Endodermal cell (in vitro differentiated cells): ENCODE measurements at regions not wholly inside any gene's neighbourhood (a gene's known extent, or its start where the extent isn't known, plus 50 kb on each side); places are given as distances from the start of the nearest gene placed in this dataset.
"Not testable (repeated sequence)": the region's sequence is repeated elsewhere in the genome, so short reads cannot be mapped to it uniquely, and the experiment has no call there.

ENCODE experiments used
- DNase-seq: peaks from one replicate; pipeline ENCODE4 v3.0.0-alpha.2; 2017
- H3K27ac ChIP-seq: 2 replicates; pipeline ENCODE4 v1.5.1; 2013; ENCODE audit warnings: mild to moderate bottlenecking, low read depth, low read length, moderate library complexity
- H3K27me3 ChIP-seq: 2 replicates; pipeline ENCODE4 v1.6.1; 2013; ENCODE audit warnings: mild to moderate bottlenecking, low read length, moderate library complexity; ENCODE audit not compliant: insufficient read depth, control insufficient read depth, poor library complexity, severe bottlenecking
- H3K36me3 ChIP-seq: 2 replicates; pipeline ENCODE4 v1.7.0; 2013; ENCODE audit warnings: mild to moderate bottlenecking, low read length, moderate library complexity; ENCODE audit not compliant: control insufficient read depth, insufficient read depth
- H3K4me1 ChIP-seq: one replicate; pipeline ENCODE4 v1.7.0; 2013; ENCODE audit warnings: low read length; ENCODE audit not compliant: control insufficient read depth, insufficient read depth
- H3K4me3 ChIP-seq: 2 replicates; pipeline ENCODE4 v1.5.1; 2013; ENCODE audit warnings: mild to moderate bottlenecking, low read length, moderate library complexity
- H3K9ac ChIP-seq: 2 replicates; pipeline ENCODE4 v1.6.1; 2013; ENCODE audit warnings: mild to moderate bottlenecking, low read length, moderate library complexity; ENCODE audit not compliant: poor library complexity, severe bottlenecking; ENCODE audit errors: extremely low read depth
- H3K9me3 ChIP-seq: 2 replicates; pipeline ENCODE4 v1.6.1; 2013; ENCODE audit warnings: mild to moderate bottlenecking, low read length, moderate library complexity; ENCODE audit not compliant: control insufficient read depth
- H3K27ac Mint-ChIP-seq: 2 replicates; pipeline ENCODE4 v1.8.0; 2020; ENCODE audit warnings: mixed read lengths
- H3K27me3 Mint-ChIP-seq: 2 replicates; pipeline ENCODE4 v1.8.0; 2021; ENCODE audit warnings: mild to moderate bottlenecking, mixed read lengths; ENCODE audit not compliant: insufficient read depth
- H3K36me3 Mint-ChIP-seq: 2 replicates; pipeline ENCODE4 v1.8.0; 2020; ENCODE audit warnings: low read depth, mixed read lengths
- H3K4me1 Mint-ChIP-seq: 2 replicates; pipeline ENCODE4 v1.8.0; 2020; ENCODE audit warnings: mixed read lengths
- H3K4me3 Mint-ChIP-seq: 2 replicates; pipeline ENCODE4 v1.8.0; 2020; ENCODE audit warnings: mild to moderate bottlenecking, moderate library complexity, mixed read lengths
- H3K9me3 Mint-ChIP-seq: 2 replicates; pipeline ENCODE4 v1.8.0; 2020; ENCODE audit warnings: mild to moderate bottlenecking, mixed read lengths
- CTCF ChIP-seq: fragments of 200-600 bp; sonication (generic); conservative IDR thresholded peaks from 2 replicates; pipeline ENCODE4 v1.5.0; 2021; ENCODE audit warnings: antibody characterized with exemption, mild to moderate bottlenecking
- WGBS, 2 experiments: methylation state at CpG; one replicate each; pipeline versions ENCODE4 v1.1.5 to v1.1.7; 2013; ENCODE audit warnings: missing lambda C conversion rate in 2 of 2, mixed read lengths in 1 of 2; ENCODE audit not compliant: insufficient coverage in 1 of 2, insufficient read length in 1 of 2; 5-methylcytosine and 5-hydroxymethylcytosine counted together

- DNase-seq: no peak
- Histone ChIP-seq H3K4me1 (no peaks in the 10 kb centered on the region), H3K9ac (no peak overlapping the region), H3K27ac (no peak overlapping the region), H3K9me3 (peaks cover 12% of the 10 kb centered on the region), H3K4me3 (no peak overlapping the region), H3K27me3 (no peaks in the 10 kb centered on the region), H3K36me3 (no peaks in the 10 kb centered on the region)
- no peaks in the 10 kb centered on the region for H3K27me3 Mint-ChIP-seq
- H3K27ac Mint-ChIP-seq: no peak overlapping the region
- no peak overlapping the region for H3K4me3 Mint-ChIP-seq
- peaks cover 17% of the 10 kb centered on the region for H3K9me3 Mint-ChIP-seq
- peaks cover 5% of the 10 kb centered on the region for H3K36me3 Mint-ChIP-seq
- WGBS, 2 experiments: 87 to 94% methylated on average over 3 to 7 of the region's 7 CpGs
- peaks cover 9% of the 10 kb centered on the region for H3K4me1 Mint-ChIP-seq
- no peak for TF ChIP-seq CTCF
These were observed 122.4 kb downstream of the PHETA1 start for GRCh38 chr12:111246477-111247011.

- Histone ChIP-seq H3K9me3 (peaks cover 12% of the 10 kb centered on the region), H3K9ac (no peak overlapping the region), H3K27ac (no peak overlapping the region), H3K4me3 (no peak overlapping the region), H3K36me3 (no peaks in the 10 kb centered on the region), H3K27me3 (no peaks in the 10 kb centered on the region), H3K4me1 (no peaks in the 10 kb centered on the region)
- DNase-seq: no peak
- TF ChIP-seq CTCF: no peak
- no peak overlapping the region for H3K4me3 Mint-ChIP-seq
- H3K27ac Mint-ChIP-seq: no peak overlapping the region
- H3K9me3 Mint-ChIP-seq: peaks cover 17% of the 10 kb centered on the region
- 92 to 98% methylated on average over 8 to 12 of the region's 12 CpGs for WGBS, 2 experiments
- peaks cover 5% of the 10 kb centered on the region for H3K36me3 Mint-ChIP-seq
- H3K27me3 Mint-ChIP-seq: no peaks in the 10 kb centered on the region
- H3K4me1 Mint-ChIP-seq: peaks cover 9% of the 10 kb centered on the region
These were observed 123.0 kb downstream of the PHETA1 start for GRCh38 chr12:111245701-111246476.

GRCh38 chr12:111244673-111245072 is 124.2 kb downstream of the PHETA1 start:
- Mint-ChIP-seq H3K9me3 (peaks cover 17% of the 10 kb centered on the region), H3K4me1 (peaks cover 9% of the 10 kb centered on the region), H3K36me3 (peaks cover 5% of the 10 kb centered on the region), H3K27me3 (no peaks in the 10 kb centered on the region), H3K27ac (no peak overlapping the region), H3K4me3 (no peak overlapping the region)
- Histone ChIP-seq H3K9ac (no peak overlapping the region), H3K27ac (no peak overlapping the region), H3K36me3 (no peaks in the 10 kb centered on the region), H3K27me3 (no peaks in the 10 kb centered on the region), H3K4me3 (no peak overlapping the region), H3K4me1 (no peaks in the 10 kb centered on the region), H3K9me3 (peaks cover 12% of the 10 kb centered on the region)
- no peak for DNase-seq
- TF ChIP-seq CTCF: no peak

- H3K4me1 Mint-ChIP-seq, H3K4me3 ChIP-seq, H3K36me3 ChIP-seq, H3K36me3 Mint-ChIP-seq, DNase-seq, H3K9ac ChIP-seq, H3K27me3 Mint-ChIP-seq, H3K4me3 Mint-ChIP-seq, H3K27ac ChIP-seq, H3K4me1 ChIP-seq, H3K27me3 ChIP-seq, H3K27ac Mint-ChIP-seq: not testable (repeated sequence)
- peaks cover 12% of the 10 kb centered on the region for H3K9me3 ChIP-seq
- WGBS, 2 experiments: 100% methylated on average over 1 of the region's 1 CpG
- H3K9me3 Mint-ChIP-seq: peaks cover 17% of the 10 kb centered on the region
These were observed 126.1 kb downstream of the PHETA1 start for GRCh38 chr12:111242817-111243216.
